ENCODE measurements at regions not wholly inside any gene's neighbourhood (a gene's known extent, or its start where the extent isn't known, plus 50 kb on each side); places are given as distances from the start of the nearest gene placed in this dataset.

DNA sequence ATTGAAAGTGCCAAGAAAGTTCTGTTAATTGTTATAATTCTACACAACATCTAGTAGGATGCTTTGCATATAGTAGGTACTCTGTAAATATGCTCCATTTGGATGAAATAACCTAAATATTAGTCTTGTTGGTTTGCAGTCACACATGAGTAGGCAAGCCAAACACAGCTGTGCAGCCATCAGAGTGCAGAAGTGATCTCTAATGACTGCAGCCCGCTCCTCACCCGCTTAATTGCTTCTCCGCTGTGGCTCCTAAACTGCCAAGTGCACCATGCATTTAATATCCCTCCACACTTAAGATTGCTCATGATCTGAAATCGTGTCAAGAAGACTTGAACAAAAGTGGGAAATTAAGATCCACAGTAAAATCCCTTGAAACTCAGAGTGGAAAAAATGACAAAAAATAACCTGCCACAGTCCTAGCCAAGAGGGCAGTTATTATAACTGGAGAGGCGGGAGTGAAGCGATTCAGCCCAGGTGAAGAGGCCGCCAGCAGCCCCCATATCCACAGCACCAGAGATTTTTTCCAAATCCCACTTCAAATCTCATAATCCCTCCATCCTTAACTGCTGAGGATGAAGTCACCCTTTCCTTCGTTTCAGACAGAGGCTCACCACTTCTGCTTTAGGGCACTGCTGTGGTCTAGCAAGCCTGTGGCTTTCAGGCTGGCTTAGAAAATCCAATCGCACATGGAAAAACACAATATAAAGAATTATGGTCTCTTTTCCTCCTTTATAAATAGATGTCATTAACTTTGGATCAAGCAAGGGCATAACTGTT lies 69.5 kb downstream of the TMEM30B start:
- TF ChIP-seq ZNF274 (IDR thresholded peaks at IDR 0.05; ENCODE audit: low read depth, low read length), result no peak
- H3K4me3 ChIP-seq (ENCODE audit: low read length), result no peak overlapping the region

DNA sequence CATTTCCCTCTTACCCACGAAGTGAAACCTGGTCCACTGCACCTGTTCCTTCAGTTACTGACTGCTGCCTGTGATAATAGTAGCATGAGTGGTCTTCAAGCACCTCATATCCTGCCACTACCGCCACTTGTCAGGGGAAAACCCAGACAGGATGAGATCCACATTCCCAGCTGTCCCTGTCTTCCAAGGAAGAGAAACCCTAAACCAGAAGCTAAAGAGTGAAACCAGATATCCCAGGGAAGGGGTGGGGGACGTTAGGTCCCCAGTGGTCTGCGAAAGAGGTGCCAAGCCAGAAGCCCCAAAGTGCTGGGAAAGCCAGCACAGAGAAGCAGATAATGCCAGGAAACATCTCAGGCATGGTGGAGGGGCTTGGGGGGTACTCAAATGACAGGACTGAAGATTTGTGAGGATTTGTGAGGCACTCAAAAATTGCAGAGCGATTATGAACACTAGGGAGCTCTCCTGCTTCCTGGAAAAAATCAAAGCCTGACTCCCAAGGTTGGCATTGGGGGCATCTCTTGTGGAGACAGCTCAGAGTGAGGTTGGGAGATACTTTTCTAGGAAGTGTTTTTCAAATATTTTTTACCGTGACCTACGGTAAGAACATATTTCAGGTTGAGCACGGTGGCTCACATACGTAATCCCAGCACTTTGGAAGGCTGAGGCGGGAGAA lies 77.9 kb downstream of the TMEM30B start:
- no peak overlapping the region for H3K4me3 ChIP-seq (ENCODE audit: low read length)
- TF ChIP-seq ZNF274 (IDR thresholded peaks at IDR 0.05; ENCODE audit: low read depth, low read length), result no peak

DNA sequence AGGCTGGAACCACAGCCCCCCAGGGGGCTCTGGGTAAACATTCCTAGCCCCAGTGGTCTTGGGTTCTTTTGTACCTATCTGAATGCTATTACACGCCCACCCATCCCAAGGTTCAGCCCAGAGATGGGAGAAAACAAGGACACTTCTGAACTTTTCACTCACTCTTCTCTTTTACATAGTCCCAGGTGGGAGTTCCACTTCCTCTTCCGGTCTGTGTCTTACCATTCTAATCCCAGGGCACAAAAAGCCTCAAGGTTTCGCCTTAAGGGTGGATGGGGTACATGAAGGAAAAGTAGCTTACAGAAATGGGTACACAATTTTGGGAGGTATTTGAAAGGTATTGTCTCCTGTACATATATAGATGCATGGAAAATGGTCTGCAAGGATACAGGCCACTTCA lies 79.0 kb downstream of the TMEM30B start:
- H3K4me3 ChIP-seq (ENCODE audit: low read length), result no peak overlapping the region
- no peak for TF ChIP-seq ZNF274 (IDR thresholded peaks at IDR 0.05; ENCODE audit: low read depth, low read length)

DNA sequence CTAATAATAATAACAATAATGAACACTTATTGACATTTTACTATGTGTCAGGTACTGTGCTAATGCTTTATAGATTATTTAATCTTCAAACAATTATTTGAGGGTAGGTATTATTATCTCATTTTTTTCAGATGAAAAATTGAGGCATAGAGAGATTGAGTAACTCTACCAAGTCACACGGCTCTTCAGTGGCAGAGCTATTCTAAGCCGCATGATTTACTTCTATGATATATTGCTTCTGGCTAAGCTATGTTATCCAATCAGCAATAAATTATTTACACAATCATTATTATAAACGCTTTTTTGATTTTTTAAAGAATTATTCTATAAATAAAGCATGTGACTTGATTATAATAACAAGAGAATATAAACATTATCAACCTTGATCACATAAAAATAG lies 80.0 kb downstream of the TMEM30B start:
- no peak for TF ChIP-seq ZNF274 (IDR thresholded peaks at IDR 0.05; ENCODE audit: low read depth, low read length)
- H3K4me3 ChIP-seq (ENCODE audit: low read length), result no peak overlapping the region

DNA sequence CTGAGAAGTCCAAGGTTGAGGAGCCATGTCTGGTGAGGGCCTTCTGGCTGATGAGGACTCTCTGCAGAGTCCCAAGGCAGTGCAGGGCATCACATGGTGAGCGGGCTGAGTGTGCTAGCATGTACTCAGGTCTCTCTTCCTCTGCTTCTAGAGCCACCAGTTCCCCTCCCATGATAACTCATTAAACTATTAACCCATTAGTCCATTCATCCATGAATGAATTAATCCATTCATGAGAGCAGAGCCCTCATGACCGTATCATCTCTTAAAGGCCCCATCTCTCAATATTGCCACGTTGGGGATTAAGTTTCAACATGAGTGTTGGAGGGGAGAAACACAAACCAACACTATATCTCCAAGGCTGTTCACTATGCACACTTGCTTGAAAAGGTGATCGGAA lies 83.7 kb downstream of the TMEM30B start:
- TF ChIP-seq ZNF274 (IDR thresholded peaks at IDR 0.05; ENCODE audit: low read depth, low read length), result no peak
- no peak overlapping the region for H3K4me3 ChIP-seq (ENCODE audit: low read length)

DNA sequence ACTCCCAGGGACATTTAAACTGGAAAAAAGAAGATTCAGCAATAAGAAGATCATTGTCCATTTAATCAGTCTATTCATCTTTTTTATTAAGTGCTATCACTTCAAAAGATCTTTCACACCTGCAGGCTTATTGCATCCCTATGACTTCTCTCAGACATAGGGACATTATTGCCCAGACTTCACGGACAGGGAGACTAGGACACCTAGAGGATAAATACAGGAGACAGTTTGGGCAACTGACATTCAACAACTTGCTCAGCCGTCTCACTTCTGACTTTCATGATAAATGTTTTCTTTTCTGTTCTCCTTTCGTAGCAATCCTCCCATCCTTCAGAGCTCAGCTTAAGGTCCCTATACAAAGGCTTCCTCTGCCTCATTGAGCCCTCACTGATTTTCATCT lies 84.3 kb downstream of the TMEM30B start:
- no peak for TF ChIP-seq ZNF274 (IDR thresholded peaks at IDR 0.05; ENCODE audit: low read depth, low read length)
- H3K4me3 ChIP-seq (ENCODE audit: low read length), result no peak overlapping the region

DNA sequence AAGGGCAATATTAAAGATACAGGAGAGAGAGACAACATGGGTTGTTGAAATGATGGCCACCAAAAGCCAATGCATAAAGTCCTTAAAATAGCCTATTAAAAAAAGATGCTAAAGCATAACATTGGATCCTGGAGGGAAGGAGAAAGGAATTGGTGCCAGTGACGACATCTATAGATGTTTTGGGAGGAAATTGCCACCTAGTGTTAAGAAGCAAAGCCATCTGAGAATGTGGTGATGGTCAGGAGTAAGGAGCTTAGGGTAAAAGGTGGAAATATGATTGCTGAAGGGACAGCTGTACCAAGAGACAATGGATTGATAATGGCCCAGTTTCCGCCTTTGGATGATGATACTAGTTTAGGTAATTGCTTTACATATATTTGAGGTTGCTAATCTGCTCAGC lies 85.1 kb downstream of the TMEM30B start:
- no peak for TF ChIP-seq ZNF274 (IDR thresholded peaks at IDR 0.05; ENCODE audit: low read depth, low read length)
- no peak overlapping the region for H3K4me3 ChIP-seq (ENCODE audit: low read length)

DNA sequence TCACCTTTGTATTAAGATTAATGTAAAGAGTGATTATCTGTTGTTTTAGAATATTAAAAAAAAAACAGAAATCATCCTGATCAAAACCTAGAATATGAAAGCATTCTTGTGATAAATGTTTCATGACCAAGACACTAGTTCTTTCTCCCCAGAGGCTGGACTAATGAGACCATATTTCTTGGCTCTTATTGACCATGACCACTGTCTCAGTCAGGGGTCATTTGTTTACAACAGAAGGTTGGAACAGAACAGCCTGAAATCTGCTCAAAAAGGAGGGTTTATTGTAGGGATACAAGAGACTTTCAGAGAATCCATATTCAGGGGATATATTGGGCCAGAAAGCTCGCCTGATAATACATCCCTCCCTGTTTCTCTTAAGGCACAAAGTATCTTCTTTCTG lies 87.7 kb downstream of the TMEM30B start:
- H3K4me3 ChIP-seq (ENCODE audit: low read length), result no peak overlapping the region
- no peak for TF ChIP-seq ZNF274 (IDR thresholded peaks at IDR 0.05; ENCODE audit: low read depth, low read length)

DNA sequence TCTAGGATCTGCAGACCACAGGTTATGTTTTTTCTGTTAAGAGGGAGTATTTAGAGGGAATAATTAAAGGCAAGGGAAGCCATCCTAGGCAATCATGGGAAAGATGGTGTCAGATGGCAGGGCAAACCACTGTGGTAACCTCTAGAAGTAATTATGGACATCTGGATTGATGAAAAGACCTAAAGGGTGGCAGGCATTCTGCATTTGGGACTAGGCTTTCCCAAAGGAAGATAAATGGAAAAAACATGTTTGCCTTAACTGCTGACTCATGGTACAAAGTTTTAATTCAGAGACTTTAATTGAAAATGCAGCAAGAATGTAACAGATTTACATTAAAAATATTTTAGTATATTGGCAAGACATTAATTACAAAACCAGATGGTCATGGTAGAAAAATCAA lies 88.1 kb downstream of the TMEM30B start:
- no peak for TF ChIP-seq ZNF274 (IDR thresholded peaks at IDR 0.05; ENCODE audit: low read depth, low read length)
- no peak overlapping the region for H3K4me3 ChIP-seq (ENCODE audit: low read length)

DNA sequence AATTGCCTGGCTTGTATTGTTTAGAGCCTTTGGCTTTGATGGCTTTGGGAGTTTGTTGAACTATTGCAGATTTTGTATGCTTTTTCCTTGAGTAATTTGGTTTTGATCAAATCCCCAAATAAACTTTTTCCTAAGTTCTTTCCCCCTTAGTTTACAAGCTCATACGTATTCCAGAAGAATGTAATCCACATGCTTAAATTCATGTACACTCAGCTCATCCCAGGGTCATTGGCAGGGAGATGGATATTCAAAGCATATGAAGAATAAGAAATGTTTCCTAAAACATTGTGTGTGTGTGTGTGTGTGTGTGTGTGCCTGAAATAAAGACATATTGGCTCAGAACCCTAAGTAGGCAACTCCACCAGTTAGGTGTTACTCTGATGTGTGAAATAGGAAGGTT lies 89.4 kb downstream of the TMEM30B start:
- TF ChIP-seq ZNF274 (IDR thresholded peaks at IDR 0.05; ENCODE audit: low read depth, low read length), result no peak
- no peak overlapping the region for H3K4me3 ChIP-seq (ENCODE audit: low read length)

DNA sequence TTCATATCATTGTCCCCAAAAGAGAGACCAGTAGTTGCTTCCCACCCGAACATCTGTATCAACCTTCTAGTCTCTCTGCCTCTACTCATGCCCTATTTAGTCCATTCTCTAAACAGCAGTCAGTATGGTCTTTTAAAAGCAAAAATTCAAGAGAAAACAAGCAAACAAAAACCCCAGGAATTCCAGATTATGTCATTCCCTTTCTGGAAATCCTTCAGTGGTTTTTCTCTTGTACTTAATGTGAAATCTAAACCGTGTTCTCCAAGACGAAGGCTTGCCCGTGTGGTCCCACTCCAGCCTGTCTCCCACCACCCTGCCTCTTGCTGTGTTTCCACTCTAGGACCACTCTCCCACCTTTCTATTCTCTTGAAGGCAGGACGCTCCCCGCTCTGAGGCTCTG lies 90.8 kb downstream of the TMEM30B start:
- TF ChIP-seq ZNF274 (IDR thresholded peaks at IDR 0.05; ENCODE audit: low read depth, low read length), result no peak
- no peak overlapping the region for H3K4me3 ChIP-seq (ENCODE audit: low read length)

DNA sequence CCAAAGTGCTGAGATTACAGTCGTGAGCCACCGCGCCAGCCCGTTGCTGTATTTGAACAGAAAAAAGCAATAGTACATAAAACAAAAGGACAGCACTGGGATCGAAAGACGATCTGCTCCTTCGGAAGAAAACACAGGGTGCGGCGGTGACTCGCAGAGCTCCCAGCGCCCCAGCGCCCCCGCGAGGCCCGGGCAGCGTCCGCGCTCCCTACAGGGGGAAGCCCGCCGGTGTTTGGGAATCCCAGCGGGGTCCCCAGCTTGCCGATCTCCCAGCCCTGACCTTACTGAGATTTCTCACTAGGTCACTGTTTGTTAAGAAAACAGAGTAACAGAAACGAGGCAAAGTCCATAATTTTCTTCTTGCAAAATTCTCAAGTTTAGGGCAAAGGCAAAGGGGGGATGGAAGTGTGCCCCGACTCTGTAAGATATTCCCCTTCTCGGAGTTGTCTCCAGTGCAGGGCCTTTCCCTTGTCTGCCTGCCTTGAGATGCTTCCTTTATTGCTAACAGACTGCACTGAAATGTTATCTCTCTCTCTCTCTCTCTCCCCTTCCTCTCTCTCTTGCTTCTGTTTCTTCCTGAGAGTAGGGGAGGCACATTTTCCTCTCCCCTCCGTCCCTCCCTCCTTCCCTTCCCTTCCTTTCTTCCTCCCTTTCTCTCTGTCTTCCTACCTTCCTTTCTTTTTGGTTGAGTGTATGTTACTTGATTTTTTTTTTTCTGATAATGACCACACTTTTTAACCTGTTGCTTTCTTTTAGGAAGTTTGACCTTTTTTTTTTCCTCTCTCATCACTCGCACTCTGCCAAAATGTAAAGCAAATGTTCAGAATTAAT lies 91.9 kb downstream of the TMEM30B start:
- H3K4me3 ChIP-seq (ENCODE audit: low read length), result peak overlapping the region; percentile 8; the same call in 1 of the 2 replicates

DNA sequence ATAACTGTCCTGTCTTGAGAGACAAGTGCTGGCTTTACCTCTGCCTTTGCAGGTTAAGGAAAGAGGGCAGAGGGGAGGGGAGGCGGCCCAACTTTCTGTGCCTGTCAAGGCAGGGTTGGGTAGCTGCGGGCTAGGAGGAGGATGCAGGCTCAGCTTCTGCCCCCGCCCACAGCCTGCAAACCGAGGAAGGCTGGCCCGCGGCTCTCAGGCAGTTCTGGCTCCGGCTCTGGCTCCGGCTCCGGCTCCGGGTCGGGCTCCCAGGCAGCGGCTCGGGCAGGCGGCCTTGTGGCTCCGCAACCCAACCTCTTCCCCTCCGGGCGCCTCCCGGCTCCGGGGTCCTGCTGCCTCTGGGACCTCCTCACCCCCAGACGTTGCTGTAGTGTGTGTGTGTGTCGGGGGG lies 92.9 kb downstream of the TMEM30B start:
- no peak overlapping the region for H3K4me3 ChIP-seq (ENCODE audit: low read length)
- TF ChIP-seq ZNF274 (IDR thresholded peaks at IDR 0.05; ENCODE audit: low read depth, low read length), result no peak

More for the DNA sequence above, 91.9 kb downstream of the TMEM30B start:
- TF ChIP-seq ZNF274 (IDR thresholded peaks at IDR 0.05; ENCODE audit: low read depth, low read length), result no peak

DNA sequence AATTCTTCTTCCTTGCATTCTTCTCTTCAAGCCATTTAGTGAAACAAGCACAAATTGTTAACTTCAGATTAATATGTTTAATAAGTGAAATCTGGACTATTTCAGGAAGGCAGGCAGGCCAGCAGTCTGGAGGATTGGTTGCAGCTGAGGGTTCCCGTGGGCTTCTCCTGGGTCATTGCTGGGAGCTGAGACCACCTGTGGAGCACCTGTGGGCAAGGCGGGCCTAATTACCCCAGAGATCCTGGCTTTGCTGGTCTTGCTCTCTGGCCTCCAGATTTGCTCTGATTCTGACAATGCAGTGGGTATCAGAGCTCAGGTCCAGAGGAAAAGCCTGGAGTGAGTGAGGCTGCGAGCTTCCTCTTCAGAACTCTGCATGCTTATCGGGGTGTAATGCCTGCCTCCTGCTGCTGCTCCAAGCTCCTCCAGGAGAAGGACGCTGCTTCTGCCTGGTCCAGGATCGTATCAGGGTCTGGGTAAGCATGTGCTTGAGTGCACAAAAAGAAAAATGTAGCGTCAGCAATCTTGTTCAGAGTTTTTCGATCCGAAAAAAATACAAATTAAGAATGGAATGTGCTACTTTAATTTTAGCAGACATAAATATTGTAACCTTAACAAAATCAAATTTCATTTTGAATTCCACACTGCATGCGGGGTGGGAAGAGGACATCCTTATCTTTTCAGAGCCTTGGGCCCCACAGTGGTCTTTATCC lies 93.8 kb downstream of the TMEM30B start:
- TF ChIP-seq ZNF274 (IDR thresholded peaks at IDR 0.05; ENCODE audit: low read depth, low read length), result no peak
- no peak overlapping the region for H3K4me3 ChIP-seq (ENCODE audit: low read length)

Measured in GM08714 (cell line).